ENCODE measurements at regions not wholly inside any gene's neighbourhood (a gene's known extent, or its start where the extent isn't known, plus 50 kb on each side); places are given as distances from the start of the nearest gene placed in this dataset.

DNA sequence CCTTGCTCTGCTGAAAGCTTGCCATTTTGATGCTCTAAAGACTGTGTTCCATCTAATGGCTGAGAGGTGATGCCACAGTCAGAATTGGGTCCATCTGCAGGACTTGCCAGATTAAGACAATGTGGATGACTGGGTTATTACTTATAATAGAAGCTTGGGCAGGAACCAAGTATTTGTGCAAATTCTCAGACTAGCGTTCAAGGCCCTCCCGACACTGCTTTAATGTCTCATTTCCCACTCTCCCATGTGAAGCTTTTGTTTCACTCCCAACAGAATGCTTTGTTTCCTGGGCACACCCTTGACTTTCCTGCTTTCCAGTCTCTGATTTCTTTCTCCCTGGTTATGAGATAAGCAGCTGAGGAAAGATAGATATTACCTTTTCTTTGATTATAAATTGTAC lies 215.8 kb downstream of the KCNS3 start:
- no peak for TF ChIP-seq EZH2phosphoT487 (IDR thresholded peaks at IDR 0.05; ENCODE audit: borderline replicate concordance, low read length)
- TF ChIP-seq, protein P1, sequence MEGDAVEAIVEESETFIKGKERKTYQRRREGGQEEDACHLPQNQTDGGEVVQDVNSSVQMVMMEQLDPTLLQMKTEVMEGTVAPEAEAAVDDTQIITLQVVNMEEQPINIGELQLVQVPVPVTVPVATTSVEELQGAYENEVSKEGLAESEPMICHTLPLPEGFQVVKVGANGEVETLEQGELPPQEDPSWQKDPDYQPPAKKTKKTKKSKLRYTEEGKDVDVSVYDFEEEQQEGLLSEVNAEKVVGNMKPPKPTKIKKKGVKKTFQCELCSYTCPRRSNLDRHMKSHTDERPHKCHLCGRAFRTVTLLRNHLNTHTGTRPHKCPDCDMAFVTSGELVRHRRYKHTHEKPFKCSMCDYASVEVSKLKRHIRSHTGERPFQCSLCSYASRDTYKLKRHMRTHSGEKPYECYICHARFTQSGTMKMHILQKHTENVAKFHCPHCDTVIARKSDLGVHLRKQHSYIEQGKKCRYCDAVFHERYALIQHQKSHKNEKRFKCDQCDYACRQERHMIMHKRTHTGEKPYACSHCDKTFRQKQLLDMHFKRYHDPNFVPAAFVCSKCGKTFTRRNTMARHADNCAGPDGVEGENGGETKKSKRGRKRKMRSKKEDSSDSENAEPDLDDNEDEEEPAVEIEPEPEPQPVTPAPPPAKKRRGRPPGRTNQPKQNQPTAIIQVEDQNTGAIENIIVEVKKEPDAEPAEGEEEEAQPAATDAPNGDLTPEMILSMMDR (IDR thresholded peaks at IDR 0.05; ENCODE audit: low read depth, low read length, poor library complexity, severe bottlenecking): no peak
